ENCODE measurements at regions not wholly inside any gene's neighbourhood (a gene's known extent, or its start where the extent isn't known, plus 50 kb on each side); places are given as distances from the start of the nearest gene placed in this dataset.

- no peak overlapping the region for H3K4me3 Mint-ChIP-seq
- H3K27me3 ChIP-seq (ENCODE audit: insufficient read depth, low read length): no peaks in the 10 kb centered on the region
- no peaks in the 10 kb centered on the region for H3K36me3 Mint-ChIP-seq (ENCODE audit: insufficient read depth in 1 of 3, low read depth in 3 of 3)
- peak overlapping the region in 2 of 3 experiments; percentile 37 to 51; a peak in 2 of 7 replicates for H3K27ac Mint-ChIP-seq
- H3T11ph ChIP-seq (ENCODE audit: low read length): no peak overlapping the region
- no peak overlapping the region for H4K91ac ChIP-seq (ENCODE audit: insufficient read length, low read depth, low read length)
- no CpG with 5 or more reads among the region's 4 CpGs for WGBS (ENCODE audit: extremely low coverage, insufficient read length, low lambda C conversion rate)
- H3K23me2 ChIP-seq (ENCODE audit: insufficient read length, low read depth, low read length, poor library complexity, severe bottlenecking): no peaks in the 10 kb centered on the region
- no peak overlapping the region for H2AK5ac ChIP-seq (ENCODE audit: insufficient read length, low read length)
- no peak overlapping the region for H2BK120ac ChIP-seq (ENCODE audit: low read depth, low read length, poor library complexity, severe bottlenecking)
- H4K8ac ChIP-seq (replicated peaks; ENCODE audit: insufficient read length, low read depth, low read length): no peak overlapping the region
- H3K56ac ChIP-seq (ENCODE audit: insufficient read length, low read depth, low read length): no peak overlapping the region
- H3K18ac ChIP-seq (ENCODE audit: insufficient read length, low read depth, low read length): no peak overlapping the region
- H3K79me1 ChIP-seq (ENCODE audit: insufficient read depth, low read depth, low read length, poor library complexity, severe bottlenecking): no peaks in the 10 kb centered on the region
- H4K5ac ChIP-seq (ENCODE audit: insufficient read length, low read depth, low read length): no peak overlapping the region
- no peaks in the 10 kb centered on the region for H3K4me1 ChIP-seq (ENCODE audit: insufficient read depth, low read length)
- H3K23ac ChIP-seq (ENCODE audit: insufficient read length, low read depth, low read length): no peak overlapping the region
- no peak overlapping the region for H3K27ac ChIP-seq (ENCODE audit: insufficient read length, low read depth, low read length)
- no peak overlapping the region for H2AFZ ChIP-seq (ENCODE audit: low read length)
- no peaks in the 10 kb centered on the region for H3K4me1 Mint-ChIP-seq
- H3K14ac ChIP-seq (ENCODE audit: insufficient read depth, low read length): no peak overlapping the region
- no peak for DNase-seq
- TF ChIP-seq CTCF (conservative IDR thresholded peaks at IDR 0.05): no peak
- H3K79me2 ChIP-seq (ENCODE audit: insufficient read depth, low read length): no peaks in the 10 kb centered on the region
- H3K9me3 ChIP-seq (ENCODE audit: control insufficient read depth, low read depth, low read length): no peaks in the 10 kb centered on the region
- H2BK5ac ChIP-seq (ENCODE audit: insufficient read length, low read length): no peak overlapping the region
- H2BK20ac ChIP-seq (ENCODE audit: low read depth, low read length, poor library complexity, severe bottlenecking): no peak overlapping the region
- no peak overlapping the region for H2BK12ac ChIP-seq (ENCODE audit: insufficient read length, low read depth, low read length)
- H4K20me1 ChIP-seq (ENCODE audit: control insufficient read depth, insufficient read depth, insufficient read length): no peaks in the 10 kb centered on the region
- H2BK15ac ChIP-seq (ENCODE audit: low read depth, low read length): no peak overlapping the region
- no peak overlapping the region for H3K4ac ChIP-seq (ENCODE audit: low read depth, low read length)
- H3K9me3 Mint-ChIP-seq: no peaks in the 10 kb centered on the region
- no peak overlapping the region for H3K9ac ChIP-seq (ENCODE audit: extremely low read depth, insufficient read length, low read length)
- no peak overlapping the region for H3K4me2 ChIP-seq (ENCODE audit: insufficient read depth, insufficient read length, low read length)
- no peaks in the 10 kb centered on the region for H3K27me3 Mint-ChIP-seq (ENCODE audit: low read depth)
Measured at GRCh38 chr2:146228466-146229058, 1616.3 kb upstream of the ACVR2A start.
